Stimulated activated CD8-positive, alpha-beta memory T cell treated with anti-CD3 and anti-CD28 coated beads, Interleukin-12 subunit alpha, Interleukin-12 subunit beta, amount 100 ng/mL, for 24 hours (primary cell): ENCODE measurements at regions not wholly inside any gene's neighbourhood (a gene's known extent, or its start where the extent isn't known, plus 50 kb on each side); places are given as distances from the start of the nearest gene placed in this dataset.
"Not testable (repeated sequence)": the region's sequence is repeated elsewhere in the genome, so short reads cannot be mapped to it uniquely, and the experiment has no call there.

ENCODE experiments used
- DNase-seq: peaks from one replicate; pipeline ENCODE4 v3.0.0-alpha.2; 2020; ENCODE audit errors: extremely low read depth

DNA sequence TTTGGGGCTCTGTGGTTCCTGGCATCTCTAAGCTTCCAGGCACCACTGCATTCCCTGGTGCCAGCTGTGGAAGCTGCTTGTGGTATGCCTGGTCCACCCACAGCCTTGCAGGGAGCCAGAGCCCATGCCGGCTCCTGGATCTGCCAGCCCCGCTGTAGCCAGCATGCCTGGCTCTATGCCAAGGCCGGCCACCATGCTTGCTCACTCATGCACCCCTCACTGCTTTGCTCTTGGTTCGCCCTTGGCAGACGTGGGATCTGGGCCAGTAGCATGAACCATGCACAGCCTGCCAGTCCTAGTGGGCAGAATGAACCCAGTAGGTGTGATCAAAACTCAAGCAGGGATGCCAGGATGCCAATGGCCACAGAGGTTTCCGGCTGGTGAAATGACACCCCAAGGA lies 634.2 kb upstream of the TMEFF2 start:
- no peak for DNase-seq

DNA sequence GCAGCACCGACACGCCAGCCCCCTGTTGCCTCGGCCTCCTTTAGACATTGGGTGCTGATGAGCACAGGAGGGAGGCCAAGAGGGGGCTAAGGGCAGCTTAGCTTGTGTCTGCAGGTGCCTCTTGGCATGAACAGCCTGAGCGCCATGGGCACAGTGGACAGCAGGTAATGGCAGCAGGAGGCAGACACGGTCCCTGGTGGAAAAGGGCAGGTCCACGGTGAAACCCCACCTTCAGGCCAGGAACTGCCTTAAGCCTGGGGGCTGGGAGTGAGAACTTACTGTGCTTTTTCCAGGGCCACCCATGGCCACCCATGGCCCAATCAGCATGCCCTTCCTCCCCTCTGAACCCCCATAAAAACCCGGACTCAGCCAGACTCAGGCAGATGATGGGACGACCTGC lies 633.4 kb upstream of the TMEFF2 start:
- DNase-seq, result no peak

DNA sequence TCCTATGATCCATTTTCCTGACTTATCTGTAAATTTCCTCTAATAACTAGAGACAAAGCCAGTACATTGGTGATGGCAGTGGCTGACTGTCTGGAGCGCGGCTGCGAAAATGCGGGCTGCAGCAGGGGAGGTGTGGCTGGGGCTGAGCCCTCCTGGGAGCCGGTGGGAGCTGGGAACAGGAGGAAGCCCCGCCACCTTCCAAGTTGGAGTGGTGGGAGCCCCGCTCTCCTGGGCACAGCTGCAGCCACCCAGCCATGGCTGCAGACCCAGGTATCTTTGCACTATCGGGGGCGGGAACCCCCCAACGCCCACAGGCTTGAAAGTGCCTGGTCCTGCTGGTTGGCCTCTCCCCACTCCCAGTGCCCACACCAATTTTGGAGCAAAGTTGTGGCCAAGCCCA lies 633.0 kb upstream of the TMEFF2 start:
- no peak for DNase-seq

DNA sequence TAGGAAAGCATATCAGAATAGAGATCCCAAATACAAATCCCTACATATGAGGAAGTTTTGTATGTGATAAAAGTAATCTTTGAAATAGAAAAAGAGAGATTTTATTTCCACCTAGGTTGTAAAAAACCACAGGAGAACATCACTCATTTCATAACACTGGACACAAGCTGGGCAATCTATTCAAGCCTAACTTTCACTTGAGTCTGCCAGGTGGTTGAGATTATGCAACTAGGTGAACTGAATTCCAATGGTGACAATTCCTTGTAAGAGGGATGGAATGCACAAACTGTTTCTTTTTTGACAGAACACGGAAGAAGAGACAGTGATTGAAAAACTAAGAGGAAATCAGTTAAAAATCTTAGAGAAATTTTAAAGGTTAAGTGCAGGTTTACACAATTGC lies 619.6 kb upstream of the TMEFF2 start:
- DNase-seq, result no peak

DNA sequence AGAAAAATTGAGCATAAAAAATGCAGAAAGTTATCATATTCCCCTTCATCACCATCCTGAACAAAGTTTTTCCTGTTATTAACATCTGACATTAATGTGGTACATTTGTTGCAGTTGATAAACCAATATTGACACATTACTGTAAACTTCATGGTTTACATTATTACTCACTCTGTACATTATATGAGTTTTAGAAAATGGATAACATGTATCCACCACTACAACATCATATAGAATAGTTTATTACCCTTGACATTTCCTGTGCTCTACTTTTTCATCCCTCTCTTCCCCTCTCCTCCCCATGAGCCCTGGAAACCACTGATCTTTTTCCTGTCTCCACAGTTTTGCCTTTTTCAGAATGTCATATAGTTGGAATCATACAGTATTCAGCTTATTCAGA lies 618.6 kb upstream of the TMEFF2 start:
- DNase-seq, result no peak

DNA sequence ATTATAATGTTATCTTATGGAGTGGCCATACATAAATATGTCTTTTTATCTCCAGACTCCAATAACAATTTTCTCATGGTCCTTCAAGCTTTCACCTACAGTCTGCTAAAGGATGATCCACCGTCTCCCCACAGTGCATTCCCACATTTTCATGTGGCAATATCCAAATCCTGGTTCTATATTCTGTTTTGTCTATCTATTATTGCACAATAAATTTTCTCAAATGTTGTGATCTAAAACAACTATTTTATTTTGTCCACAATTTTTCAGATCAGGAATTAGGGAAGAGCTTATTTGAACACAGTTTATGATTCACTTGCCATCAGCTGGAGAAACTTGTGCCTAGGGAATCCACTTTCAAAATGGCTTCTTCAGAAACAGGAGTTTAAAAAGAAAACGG lies 614.4 kb upstream of the TMEFF2 start:
- no peak for DNase-seq

DNA sequence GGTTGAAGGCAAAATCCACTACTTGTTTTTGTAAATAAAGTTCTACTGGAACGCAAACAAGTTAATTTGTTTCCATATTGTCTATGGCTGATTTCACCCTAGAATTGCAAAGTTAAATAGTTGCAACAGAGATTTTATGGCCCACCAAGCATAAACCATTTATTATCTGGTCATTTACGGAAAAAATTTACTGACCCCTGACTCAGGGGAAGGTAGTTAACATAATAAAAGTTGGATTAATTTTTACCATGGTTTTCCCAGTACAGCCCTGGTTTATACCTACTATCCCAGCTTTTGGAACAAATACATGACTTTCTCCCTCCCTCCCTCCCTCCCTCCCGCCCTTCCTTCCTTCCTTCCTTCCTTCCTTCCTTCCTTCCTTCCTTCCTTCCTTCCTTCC lies 588.9 kb upstream of the TMEFF2 start:
- DNase-seq, result no peak

DNA sequence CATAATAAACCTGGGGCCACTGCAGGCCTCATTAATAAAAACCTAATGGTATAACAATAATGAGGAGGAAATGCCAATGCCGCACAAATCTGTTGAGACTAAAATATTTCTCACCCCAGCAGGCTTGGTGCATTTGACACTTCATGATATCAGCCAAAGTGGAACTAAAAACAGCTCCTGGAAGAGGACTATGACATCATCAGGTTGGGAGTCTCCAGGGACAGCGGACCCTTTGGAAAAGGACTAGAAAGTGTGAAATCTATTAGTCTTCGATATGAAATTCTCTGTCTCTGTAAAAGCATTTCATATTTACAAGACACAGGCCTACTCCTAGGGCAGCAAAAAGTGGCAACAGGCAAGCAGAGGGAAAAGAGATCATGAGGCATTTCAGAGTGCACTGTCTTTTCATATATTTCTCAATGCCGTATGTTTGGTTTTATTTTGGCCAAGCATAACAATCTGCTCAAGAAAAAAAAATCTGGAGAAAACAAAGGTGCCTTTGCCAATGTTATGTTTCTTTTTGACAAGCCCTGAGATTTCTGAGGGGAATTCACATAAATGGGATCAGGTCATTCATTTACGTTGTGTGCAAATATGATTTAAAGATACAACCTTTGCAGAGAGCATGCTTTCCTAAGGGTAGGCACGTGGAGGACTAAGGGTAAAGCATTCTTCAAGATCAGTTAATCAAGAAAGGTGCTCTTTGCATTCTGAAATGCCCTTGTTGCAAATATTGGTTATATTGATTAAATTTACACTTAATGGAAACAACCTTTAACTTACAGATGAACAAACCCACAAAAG lies 580.9 kb upstream of the TMEFF2 start:
- DNase-seq, result no peak

DNA sequence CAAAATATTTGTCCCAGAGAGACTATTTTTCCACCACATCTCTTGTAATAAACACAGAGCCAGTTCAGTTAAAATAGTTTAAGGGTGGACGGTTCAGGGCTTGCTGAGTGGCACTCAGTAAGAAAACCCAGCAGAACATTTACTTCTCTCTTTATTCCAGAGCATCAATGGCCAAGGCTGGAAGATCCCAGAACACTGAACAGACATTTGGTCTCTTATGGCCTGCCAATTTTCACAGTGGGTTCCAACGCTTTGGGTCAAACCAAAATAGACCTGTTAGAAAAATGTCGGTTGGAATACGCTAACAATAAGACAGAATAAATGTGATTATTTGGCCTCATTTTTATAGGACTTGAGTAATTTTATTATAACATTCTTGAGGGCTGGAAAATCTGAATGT lies 580.3 kb upstream of the TMEFF2 start:
- DNase-seq, result no peak

DNA sequence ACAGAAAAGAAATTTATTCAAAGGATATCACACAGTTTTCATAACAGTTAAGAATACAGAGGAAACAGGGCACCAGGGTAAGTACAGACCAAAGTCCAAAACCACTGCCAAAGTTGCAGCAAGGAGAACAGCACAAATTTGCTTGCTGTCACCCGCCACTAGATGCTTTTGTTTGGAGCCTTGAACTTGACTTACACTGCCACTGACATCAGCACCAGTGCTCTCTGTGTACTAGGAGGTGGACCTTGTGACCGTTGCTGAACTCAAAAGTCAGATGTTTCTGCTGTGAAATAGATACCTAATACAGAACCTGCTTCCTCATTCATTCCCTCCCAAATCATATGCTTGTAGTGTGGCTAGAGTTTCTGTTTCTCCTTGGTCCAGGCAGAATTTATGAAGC lies 578.3 kb upstream of the TMEFF2 start:
- DNase-seq, result no peak

DNA sequence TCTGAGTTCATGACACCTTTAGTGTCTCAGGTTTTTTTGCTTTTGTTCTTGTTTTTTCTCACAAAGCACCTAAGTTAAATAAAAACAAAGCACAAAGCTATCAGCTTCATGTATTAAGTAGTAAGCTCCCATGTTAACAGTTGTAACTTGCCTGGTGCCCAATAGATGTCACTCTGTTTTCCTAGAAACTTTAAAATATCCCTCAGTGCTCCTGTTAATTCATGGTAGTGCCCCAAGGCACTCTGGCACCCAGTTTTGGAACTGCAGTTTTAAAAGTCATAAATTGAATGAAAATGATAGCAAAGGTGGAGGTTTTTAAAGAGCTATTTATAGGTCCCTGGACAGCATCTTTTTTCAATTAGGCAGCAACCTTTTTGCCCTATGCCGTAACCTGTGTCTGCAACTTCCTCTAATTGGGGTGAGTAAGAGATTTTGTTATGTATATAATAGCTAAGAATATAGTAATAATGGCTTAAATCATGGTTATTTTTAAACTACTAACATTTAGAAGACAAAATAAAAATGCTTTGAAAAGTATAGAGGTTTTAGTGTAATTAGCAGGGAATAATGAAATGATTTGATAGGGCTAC lies 555.0 kb upstream of the TMEFF2 start:
- no peak for DNase-seq

DNA sequence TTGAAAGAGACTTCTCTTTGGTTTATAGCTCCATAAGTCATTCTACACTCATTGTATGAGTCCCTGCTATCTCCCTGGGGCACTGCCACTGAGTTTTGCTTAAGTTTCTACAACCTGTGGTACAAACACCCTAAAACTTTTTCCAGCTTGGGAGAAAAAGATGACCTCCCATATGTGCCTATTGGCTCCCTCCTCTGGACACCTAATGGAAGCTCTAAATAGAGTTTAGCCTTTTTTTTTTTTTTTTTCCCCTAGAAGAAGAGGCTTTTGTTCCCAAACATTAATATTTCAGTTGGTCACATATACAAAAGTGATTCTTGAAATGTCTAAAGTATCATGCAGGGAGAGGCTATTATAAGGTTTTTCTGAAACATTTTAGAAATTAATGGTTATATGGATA lies 547.2 kb upstream of the TMEFF2 start:
- no peak for DNase-seq

DNA sequence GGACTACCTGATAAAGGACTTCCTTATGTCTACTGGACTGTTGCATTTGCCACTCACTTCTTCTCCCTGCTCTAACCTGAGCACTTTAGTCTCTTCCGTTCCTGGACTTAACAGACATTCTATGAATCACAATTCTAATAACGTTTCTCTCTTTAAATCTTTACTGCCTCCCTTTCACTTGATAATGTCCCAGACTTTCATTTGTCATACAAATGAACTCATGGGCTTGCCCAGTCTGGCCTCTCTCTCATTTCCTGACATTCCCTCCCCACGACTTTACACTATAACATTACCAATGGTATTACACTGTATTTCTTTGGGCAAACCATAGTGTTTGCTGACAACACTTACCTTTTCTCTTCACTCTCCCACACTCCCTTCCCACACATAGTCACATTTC lies 540.7 kb upstream of the TMEFF2 start:
- DNase-seq, result no peak

DNA sequence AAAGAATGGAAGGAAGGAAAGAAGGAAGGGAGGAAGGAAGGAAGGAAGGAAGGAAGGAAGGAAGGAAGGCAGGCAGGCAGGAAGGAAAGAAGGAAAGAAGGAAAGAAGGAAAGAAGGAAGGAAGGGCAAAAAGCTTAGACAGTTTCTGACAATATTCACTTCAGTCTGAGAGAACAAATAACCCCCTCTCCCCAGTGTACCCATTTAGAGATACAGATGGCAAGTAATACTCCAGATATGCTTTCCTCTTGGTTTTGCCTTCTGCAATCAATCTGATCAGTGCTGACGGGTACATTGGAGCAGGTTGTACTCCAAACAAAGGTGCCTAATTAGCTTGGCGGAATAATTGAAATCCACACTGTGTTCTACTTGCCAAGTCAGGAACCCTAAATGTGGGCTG lies 534.6 kb upstream of the TMEFF2 start:
- DNase-seq, result no peak

DNA sequence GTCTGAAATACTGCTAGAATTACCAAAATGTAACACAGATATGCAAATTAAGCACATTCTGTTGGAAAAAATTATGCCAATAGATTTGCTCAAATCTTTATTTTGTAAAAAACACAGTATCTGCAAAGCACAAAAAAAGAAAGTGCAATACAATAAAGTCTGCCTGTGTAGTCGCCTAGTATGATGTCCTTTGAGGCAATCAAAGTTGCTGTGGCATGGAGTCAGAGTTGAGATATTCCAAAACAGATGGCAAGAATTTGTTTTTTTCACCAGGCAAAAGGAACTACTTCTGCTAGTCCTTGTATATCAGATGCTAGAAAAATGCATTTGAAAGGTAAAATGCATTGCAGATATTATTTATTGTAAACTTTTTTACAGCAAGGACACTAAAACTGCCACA lies 531.3 kb upstream of the TMEFF2 start:
- DNase-seq, result no peak

DNA sequence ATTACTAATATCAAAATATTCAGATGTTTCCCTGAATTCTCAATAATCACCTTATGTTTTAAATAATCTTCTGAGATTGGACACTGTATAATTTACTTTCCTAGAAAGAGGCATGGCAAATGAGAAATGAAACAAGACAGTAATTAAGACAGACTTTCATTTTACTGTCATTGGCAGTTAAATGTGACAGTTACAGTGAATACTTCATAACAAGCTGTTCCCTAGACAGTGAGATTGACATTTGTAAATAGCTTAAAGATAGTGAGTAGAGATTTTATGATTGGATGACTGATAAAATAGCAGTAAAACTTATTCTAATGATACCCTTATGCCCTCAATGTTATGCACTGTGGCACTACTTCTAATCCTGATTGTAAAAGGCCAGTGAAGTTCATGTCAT lies 524.9 kb upstream of the TMEFF2 start:
- no peak for DNase-seq

DNA sequence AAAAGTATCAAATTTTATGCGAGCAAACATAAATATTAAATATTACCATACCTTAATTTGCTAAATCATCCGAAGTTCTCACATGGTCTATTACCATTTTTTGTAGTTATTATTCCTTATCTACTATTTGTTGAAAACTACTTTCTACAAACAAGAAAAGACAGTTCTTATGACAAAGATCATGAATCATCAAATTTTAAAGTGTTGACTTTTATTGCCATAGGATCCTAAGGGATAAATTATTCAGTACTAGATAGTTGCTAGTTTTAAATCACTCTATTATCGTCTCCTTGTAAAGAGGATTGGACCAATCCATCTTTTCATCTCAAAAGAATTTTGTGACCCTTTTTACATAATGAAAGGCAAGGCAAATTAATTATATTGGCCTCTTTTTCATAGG lies 523.6 kb upstream of the TMEFF2 start:
- no peak for DNase-seq

DNA sequence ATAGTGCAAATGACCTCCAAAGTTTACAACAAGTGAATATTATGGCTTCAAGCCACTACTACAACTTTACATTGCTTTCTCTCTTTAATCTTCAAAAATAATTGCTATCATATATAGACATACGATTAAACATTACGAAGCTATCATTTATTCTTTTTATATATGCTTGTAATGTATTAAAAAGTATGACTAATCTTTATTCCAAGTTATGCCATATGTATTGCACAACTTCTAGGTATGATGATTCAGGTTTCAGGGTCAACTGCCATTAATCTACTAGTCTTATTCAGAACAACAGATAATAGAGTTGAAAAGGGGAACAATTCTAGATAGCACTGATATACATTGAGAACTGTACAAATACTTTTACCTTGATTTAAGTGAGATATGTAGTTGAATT lies 506.2 kb upstream of the TMEFF2 start:
- no peak for DNase-seq

DNA sequence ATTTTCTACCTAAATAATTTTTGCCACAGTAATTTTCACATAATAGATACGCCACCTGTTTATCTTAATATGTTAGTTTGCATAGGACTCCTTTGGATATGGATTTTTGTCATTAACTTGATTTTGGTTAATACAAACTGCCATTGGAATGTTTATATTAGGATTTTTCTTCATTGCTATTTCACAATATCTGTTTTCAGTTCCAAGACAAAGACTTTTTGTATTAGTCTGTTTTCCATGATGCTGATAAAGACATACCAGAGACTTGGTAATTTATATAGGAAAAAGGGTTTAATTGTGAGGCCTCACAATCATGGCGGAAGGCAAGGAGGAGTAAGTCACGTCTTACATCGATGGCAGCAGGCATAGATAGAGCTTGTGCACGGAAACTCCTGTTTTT lies 503.1 kb upstream of the TMEFF2 start:
- no peak for DNase-seq

DNA sequence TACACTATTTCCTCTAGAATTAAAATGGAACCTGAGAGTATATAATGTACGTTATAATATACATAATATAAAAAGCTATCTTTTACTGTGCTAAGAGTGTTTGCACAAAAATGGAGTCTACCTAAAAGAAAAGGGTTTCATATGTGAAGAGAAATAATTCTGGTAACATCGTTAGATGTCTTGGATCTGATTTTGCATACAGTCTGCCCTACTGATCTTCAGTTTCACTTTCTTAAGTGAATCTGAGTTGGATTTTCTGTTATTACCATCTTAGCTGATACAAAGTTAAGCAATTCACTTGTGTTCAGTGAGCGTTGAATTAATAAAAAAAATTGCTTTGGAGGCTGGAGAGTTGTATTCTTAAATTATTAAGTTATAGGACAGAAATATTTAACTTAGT lies 502.1 kb upstream of the TMEFF2 start:
- no peak for DNase-seq

DNA sequence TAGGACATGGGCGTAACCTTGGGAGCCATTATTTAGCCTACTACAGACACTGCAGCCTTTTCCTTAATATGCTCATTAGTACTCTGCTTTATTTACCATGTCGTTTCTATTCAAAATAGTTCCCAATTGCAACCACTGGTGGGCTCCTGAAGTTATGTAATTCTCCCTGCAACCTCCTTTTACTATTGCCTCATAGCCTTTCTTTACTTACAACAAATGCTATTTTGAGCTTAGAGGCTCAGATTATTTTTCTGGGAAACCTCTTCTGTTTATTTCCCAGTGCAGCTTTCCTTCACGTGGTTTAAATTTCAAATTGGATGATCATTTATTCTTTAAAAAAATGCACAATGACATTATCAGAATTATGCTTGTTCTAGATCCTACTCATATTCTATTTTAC lies 492.3 kb upstream of the TMEFF2 start:
- DNase-seq, result no peak

DNA sequence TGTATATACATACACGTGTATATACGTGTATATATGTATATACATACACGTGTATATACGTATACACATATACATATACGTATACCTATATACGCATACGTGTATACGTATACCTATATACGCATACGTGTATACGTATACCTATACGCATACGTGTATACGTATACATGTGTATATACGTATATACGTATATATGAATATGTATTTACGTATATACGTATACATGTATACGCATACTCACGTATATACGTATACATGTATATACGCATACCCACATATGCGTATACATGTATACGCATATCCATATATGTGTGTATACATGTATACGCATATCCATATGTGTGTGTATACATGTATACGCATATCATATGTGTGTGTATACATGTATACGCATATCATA lies 487.8 kb upstream of the TMEFF2 start:
- not testable (repeated sequence) for DNase-seq

DNA sequence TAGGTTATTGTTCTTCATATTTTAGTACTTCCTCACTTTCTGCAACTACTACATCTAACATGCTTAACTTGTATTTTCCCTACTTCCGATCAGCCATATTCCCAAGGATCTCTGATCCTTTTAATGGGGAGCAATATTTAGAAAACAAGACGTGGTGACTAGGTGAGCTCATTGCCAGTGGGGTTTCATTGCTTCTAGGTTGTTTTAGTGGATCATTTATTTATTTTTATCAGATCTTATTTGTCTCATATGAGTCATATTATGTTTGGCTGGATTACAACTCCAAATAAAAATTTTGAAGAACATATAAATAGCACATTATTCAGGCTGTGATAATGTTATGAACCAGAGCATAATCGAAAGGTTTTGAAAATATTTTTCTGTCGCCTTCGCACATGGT lies 480.9 kb upstream of the TMEFF2 start:
- no peak for DNase-seq

DNA sequence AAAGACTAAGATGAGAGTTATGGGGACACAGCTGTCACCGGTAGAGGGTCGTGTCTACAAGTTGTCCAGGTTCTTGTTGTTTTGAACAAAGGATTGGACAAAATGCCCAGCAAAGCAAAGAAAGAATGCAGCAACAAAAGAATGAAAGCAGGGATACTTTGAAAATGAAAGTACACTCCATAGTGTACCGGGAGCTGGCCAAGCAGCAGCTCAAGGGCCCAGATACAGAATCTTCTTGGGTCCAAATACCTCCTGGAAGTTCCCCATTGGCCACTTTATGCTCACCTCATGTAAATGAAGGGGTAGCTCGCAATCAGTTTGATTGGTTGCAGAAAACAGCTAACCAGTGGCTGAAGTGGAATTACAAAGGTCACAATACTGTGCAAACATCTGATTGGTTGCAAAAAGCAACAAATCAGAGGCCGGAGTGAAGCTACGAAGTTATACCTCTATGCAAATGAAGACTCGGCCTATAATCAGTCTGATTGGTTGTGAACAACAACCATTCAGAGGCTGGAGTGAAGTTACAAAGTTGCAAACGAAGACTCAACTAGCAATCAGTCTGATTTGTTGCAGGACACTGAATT lies 474.9 kb upstream of the TMEFF2 start:
- DNase-seq, result no peak
